ENCODE measurements at regions not wholly inside any gene's neighbourhood (a gene's known extent, or its start where the extent isn't known, plus 50 kb on each side); places are given as distances from the start of the nearest gene placed in this dataset.

DNA sequence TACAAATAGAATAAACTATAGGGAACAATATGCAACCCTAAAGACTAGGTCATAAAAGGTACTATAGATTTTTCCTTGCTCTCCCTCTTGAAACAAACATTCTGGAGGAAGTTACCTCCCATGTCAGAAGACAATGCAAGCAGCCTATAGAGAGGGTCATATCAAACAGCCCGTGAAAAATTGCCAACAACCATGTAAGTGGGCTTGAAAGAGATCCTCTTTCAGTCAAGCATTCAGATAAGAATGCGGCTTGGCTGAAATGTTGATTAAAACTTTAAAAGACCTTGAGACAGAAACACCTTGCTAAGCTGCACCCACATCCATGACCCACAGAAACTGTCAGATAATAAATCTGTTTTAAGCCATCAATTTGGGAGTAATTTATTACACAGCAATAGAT lies 526.6 kb upstream of the GHITM start:
- H3K4me3 ChIP-seq, result no peak overlapping the region
- H3K4me1 ChIP-seq (ENCODE audit: insufficient read depth), result no peaks in the 10 kb centered on the region
- no peaks in the 10 kb centered on the region for H3K9me3 ChIP-seq
- H3K27me3 ChIP-seq, result no peaks in the 10 kb centered on the region
- no peak for DNase-seq
- H3K36me3 ChIP-seq, result no peaks in the 10 kb centered on the region
- TF ChIP-seq EP300 (IDR thresholded peaks at IDR 0.05) (no peak), POLR2A (IDR thresholded peaks at IDR 0.05) (no peak)
- no peak overlapping the region for H3K27ac ChIP-seq
- intact Hi-C loops (cut with DNase I), result no loop called here
- WGBS, 3 donors, result 26 to 35% (median 33%) methylated on average over 2 of the region's 2 CpGs

DNA sequence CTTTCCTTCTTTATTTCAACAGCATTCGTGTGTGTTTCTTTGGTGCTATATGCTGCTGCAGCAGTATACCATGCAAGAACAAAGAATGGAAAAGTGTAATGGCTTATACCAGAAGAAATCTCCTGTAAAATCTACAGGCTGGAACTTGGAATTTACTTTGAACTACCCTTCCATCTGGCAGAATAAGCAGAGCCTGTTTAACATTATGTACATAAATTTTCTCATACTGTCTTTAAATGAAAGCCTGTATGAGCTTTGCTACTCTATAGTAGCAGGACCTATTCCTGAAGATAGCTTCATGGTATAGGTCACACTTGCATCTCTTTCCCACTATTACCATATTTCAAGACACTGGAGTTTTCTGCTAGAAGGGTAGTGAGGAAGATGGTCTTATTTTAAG lies 522.1 kb upstream of the GHITM start:
- Histone ChIP-seq H3K27me3 (no peaks in the 10 kb centered on the region), H3K4me1 (ENCODE audit: insufficient read depth) (no peaks in the 10 kb centered on the region), H3K9me3 (no peaks in the 10 kb centered on the region), H3K4me3 (no peak overlapping the region), H3K36me3 (no peaks in the 10 kb centered on the region), H3K27ac (no peak overlapping the region)
- DNase-seq, result no peak
- intact Hi-C loops (cut with DNase I), result no loop called here
- TF ChIP-seq POLR2A (IDR thresholded peaks at IDR 0.05), result no peak
- no peak for TF ChIP-seq EP300 (IDR thresholded peaks at IDR 0.05)
- TF ChIP-seq, protein P1, sequence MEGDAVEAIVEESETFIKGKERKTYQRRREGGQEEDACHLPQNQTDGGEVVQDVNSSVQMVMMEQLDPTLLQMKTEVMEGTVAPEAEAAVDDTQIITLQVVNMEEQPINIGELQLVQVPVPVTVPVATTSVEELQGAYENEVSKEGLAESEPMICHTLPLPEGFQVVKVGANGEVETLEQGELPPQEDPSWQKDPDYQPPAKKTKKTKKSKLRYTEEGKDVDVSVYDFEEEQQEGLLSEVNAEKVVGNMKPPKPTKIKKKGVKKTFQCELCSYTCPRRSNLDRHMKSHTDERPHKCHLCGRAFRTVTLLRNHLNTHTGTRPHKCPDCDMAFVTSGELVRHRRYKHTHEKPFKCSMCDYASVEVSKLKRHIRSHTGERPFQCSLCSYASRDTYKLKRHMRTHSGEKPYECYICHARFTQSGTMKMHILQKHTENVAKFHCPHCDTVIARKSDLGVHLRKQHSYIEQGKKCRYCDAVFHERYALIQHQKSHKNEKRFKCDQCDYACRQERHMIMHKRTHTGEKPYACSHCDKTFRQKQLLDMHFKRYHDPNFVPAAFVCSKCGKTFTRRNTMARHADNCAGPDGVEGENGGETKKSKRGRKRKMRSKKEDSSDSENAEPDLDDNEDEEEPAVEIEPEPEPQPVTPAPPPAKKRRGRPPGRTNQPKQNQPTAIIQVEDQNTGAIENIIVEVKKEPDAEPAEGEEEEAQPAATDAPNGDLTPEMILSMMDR (IDR thresholded peaks at IDR 0.05), result no peak
- 84 to 100% (median 97%) methylated on average over 1 of the region's 1 CpG for WGBS, 3 donors

DNA sequence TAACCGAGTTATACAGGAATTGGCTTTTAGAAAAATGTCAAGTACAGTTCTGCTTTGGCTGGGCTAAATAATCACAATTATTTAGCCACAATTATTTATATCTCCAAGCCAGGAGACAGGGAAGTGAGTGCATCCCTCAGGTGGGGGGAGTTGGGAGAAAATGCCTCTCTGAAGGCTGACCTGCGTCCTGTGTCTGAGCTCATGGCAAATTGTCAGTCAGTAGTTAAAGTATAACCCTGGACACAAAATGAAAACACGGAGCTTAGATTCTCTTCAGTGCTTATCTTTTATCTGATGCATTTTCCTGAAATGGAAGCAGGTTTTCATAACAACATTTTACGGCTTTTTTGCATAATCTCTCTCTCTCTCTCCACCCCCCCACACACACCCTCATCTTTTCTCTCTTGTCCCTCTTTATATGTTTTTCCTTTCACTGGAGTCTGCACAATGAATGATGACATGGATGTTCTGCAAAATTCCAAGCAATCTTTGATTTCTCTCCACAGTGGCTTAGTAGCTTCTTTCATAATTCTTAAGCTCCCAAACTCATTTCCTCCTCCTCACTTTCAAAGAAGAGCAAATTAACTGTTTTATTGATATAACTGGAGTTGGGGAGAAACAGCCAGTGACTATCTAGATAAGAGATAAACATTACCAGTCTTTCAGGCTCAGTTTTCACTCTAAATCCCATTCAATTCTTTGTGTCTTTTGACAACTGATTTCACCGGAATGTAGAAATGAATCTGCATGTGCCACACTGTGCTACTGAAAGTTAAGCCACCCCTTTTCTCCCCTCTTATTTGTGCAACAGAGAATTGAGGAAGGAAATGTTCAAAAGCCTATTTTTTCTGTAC lies 521.4 kb upstream of the GHITM start:
- Histone ChIP-seq H3K27me3 (no peaks in the 10 kb centered on the region), H3K4me3 (no peak overlapping the region), H3K36me3 (no peaks in the 10 kb centered on the region), H3K27ac (no peak overlapping the region), H3K9me3 (no peaks in the 10 kb centered on the region), H3K4me1 (ENCODE audit: insufficient read depth) (no peaks in the 10 kb centered on the region)
- DNase-seq, result no peak
- WGBS, 3 donors, result 33 to 40% (median 37%) methylated on average over 5 of the region's 5 CpGs
- TF ChIP-seq, protein P1 (IDR thresholded peaks at IDR 0.05), result no peak
- TF ChIP-seq POLR2A (IDR thresholded peaks at IDR 0.05) (no peak), EP300 (IDR thresholded peaks at IDR 0.05) (no peak)
- intact Hi-C loops (cut with DNase I), result no loop called here

DNA sequence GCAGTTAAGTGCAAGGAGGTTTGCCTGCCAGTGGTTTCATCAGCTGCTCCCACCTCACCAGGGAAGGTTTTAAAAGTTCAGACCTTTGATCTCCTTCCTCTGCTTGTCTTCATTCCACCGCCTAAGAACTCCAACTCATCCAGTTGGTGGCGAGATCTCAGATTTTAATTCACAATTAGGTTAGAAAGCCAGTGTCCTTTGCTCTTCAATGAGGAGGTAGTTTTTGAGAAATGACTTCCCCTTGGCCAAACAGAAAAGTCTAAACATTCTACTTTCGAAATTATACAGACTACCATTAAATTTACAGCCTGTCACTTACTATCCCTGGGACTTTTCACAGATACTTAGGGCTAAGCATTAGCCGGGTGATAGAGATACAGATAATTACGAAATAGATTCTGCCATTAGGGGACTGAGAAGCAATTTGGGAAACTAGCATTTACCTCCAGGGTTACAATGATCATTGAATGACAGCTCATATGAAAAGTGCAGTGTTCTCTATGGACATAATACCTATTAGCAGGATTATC lies 513.4 kb upstream of the GHITM start:
- DNase-seq, result no peak
- Histone ChIP-seq H3K27me3 (no peaks in the 10 kb centered on the region), H3K9me3 (no peaks in the 10 kb centered on the region), H3K4me1 (ENCODE audit: insufficient read depth) (peaks cover 2% of the 10 kb centered on the region), H3K36me3 (no peaks in the 10 kb centered on the region), H3K4me3 (no peak overlapping the region), H3K27ac (no peak overlapping the region)
- no peak for TF ChIP-seq POLR2A (IDR thresholded peaks at IDR 0.05)
- TF ChIP-seq EP300 (IDR thresholded peaks at IDR 0.05), result no peak
- TF ChIP-seq, protein P1 (IDR thresholded peaks at IDR 0.05), result no peak
- intact Hi-C loops (cut with DNase I), result no loop called here
- WGBS, 3 donors, result 81 to 90% (median 89%) methylated on average over 5 of the region's 5 CpGs

DNA sequence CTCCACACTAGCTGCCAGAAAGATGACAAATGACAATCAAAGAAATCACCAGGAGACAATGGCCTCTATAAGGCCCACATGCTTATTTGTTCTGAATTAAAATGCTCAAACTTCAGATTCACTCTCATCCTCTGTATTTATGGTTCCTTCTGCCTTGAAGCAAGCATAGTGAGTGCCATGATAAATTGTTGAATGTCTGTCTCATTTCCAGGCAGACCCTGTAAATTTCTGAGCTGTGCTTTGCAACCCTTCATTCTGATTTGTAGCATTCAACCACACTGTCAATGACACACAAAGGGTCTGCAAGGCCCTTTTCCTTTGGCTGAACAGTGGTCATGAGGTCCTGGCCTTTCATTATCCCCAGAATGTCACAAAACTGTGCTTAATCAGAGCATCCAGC lies 506.6 kb upstream of the GHITM start:
- Histone ChIP-seq H3K36me3 (no peaks in the 10 kb centered on the region), H3K4me3 (no peak overlapping the region), H3K27me3 (no peaks in the 10 kb centered on the region), H3K9me3 (no peaks in the 10 kb centered on the region), H3K27ac (no peak overlapping the region), H3K4me1 (ENCODE audit: insufficient read depth) (no peaks in the 10 kb centered on the region)
- TF ChIP-seq EP300 (IDR thresholded peaks at IDR 0.05) (no peak), POLR2A (IDR thresholded peaks at IDR 0.05) (no peak)
- TF ChIP-seq, protein P1 (IDR thresholded peaks at IDR 0.05), result no peak
- DNase-seq, result no peak
- intact Hi-C loops (cut with DNase I), result no loop called here
